ENCODE measurements at regions not wholly inside any gene's neighbourhood (a gene's known extent, or its start where the extent isn't known, plus 50 kb on each side); places are given as distances from the start of the nearest gene placed in this dataset.
A peak's percentile ranks its signal among the peaks of the same experiment; 100 is the strongest.

GRCh38 chr18:10051877-10052631, 138.2 kb downstream of the VAPA start:
- H3K9me3 ChIP-seq, result no peaks in the 10 kb centered on the region
- intact Hi-C loops (cut with DNase I), result no loop called here
- H3K4me1 ChIP-seq, result no peaks in the 10 kb centered on the region
- DNase-seq, result peak in 1 of 2 donors; percentile 12
- H3K36me3 ChIP-seq, result no peaks in the 10 kb centered on the region
- 75 to 76% methylated on average over 8 of the region's 8 CpGs for WGBS, 2 donors
- no peaks in the 10 kb centered on the region for H3K27me3 ChIP-seq
- no peak overlapping the region for H3K27ac ChIP-seq
- H3K4me3 ChIP-seq (replicated peaks in 1 of 3), result no peak overlapping the region
- TF ChIP-seq, protein P1, sequence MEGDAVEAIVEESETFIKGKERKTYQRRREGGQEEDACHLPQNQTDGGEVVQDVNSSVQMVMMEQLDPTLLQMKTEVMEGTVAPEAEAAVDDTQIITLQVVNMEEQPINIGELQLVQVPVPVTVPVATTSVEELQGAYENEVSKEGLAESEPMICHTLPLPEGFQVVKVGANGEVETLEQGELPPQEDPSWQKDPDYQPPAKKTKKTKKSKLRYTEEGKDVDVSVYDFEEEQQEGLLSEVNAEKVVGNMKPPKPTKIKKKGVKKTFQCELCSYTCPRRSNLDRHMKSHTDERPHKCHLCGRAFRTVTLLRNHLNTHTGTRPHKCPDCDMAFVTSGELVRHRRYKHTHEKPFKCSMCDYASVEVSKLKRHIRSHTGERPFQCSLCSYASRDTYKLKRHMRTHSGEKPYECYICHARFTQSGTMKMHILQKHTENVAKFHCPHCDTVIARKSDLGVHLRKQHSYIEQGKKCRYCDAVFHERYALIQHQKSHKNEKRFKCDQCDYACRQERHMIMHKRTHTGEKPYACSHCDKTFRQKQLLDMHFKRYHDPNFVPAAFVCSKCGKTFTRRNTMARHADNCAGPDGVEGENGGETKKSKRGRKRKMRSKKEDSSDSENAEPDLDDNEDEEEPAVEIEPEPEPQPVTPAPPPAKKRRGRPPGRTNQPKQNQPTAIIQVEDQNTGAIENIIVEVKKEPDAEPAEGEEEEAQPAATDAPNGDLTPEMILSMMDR (IDR thresholded peaks at IDR 0.05), result no peak
- no peak for TF ChIP-seq POLR2A (IDR thresholded peaks at IDR 0.05)

DNA sequence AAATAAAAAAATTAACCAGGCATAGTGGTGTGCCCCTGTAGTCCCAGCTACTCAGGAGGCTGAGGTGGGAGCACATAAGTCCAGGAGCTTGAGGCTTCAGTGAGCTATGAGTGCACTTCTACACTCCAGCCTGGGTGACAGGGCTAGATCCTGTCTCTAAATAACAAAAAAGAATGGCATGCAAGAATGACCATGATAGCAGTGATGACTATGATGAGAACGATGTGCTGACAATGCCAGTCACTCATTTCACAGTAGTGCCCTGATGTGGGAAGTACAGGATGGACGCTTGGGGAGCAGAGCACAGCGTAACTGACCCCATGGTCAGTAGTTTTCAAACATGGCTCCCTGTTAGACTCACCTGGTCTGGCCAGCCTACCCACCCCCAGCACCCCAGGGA, 139.1 kb downstream of the VAPA start:
- Histone ChIP-seq H3K4me1 (peaks cover 0 to 4% of the 10 kb centered on the region in 2 donors), H3K36me3 (no peaks in the 10 kb centered on the region), H3K9me3 (no peaks in the 10 kb centered on the region), H3K27me3 (no peaks in the 10 kb centered on the region), H3K4me3 (replicated peaks in 1 of 3) (no peak overlapping the region), H3K27ac (no peak overlapping the region)
- no peak for TF ChIP-seq POLR2A (IDR thresholded peaks at IDR 0.05)
- TF ChIP-seq, protein P1 (IDR thresholded peaks at IDR 0.05), result no peak
- intact Hi-C loops (cut with DNase I), result no loop called here
- 94 to 97% methylated on average over 3 of the region's 3 CpGs for WGBS, 2 donors
- DNase-seq, result no peak

GRCh38 chr18:10053861-10054260, 140.0 kb downstream of the VAPA start:
- TF ChIP-seq POLR2A (IDR thresholded peaks at IDR 0.05), result no peak
- TF ChIP-seq, protein P1 (IDR thresholded peaks at IDR 0.05), result no peak
- no peak overlapping the region for H3K4me3 ChIP-seq (replicated peaks in 1 of 3)
- no peaks in the 10 kb centered on the region for H3K9me3 ChIP-seq
- H3K27me3 ChIP-seq, result no peaks in the 10 kb centered on the region
- no peaks in the 10 kb centered on the region for H3K36me3 ChIP-seq
- no peak for DNase-seq
- no peak overlapping the region for H3K27ac ChIP-seq
- H3K4me1 ChIP-seq, result peaks cover 0 to 9% of the 10 kb centered on the region in 2 donors
- whole genome bisulfite sequencing, 2 donors, result 92 to 95% methylated on average over 5 of the region's 5 CpGs
- intact Hi-C loops (cut with DNase I), result no loop called here

DNA sequence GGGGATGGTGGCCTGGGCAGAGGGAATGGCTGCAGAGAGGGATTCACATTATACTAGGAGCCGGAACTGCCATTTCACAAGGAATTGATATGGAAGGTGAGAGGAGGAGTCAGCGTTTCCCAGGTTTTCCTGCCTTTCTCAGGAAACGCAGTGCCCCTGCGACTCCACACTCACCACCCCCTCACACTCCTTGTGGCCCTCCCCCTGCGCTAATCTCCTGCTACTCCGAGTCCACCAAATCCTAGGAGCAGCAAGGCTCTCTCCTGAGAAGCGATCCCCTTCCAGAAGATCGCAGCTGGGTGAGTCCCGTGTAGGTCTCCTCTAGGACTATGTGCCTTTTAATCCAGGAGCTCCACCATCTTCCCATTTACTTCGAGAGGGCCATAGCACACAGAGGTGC, 140.6 kb downstream of the VAPA start:
- intact Hi-C loops (cut with DNase I), result no loop called here
- TF ChIP-seq, protein P1 (IDR thresholded peaks at IDR 0.05), result no peak
- TF ChIP-seq POLR2A (IDR thresholded peaks at IDR 0.05), result no peak
- Histone ChIP-seq H3K4me1 (peaks cover 0 to 9% of the 10 kb centered on the region in 2 donors), H3K9me3 (no peaks in the 10 kb centered on the region), H3K36me3 (no peaks in the 10 kb centered on the region), H3K27me3 (no peaks in the 10 kb centered on the region), H3K27ac (no peak overlapping the region), H3K4me3 (replicated peaks in 1 of 3) (no peak overlapping the region)
- DNase-seq, result no peak
- WGBS, 2 donors, result 88 to 89% methylated on average over 10 of the region's 10 CpGs

- no peak for DNase-seq
- WGBS, 2 donors, result 84 to 89% methylated on average over 10 of the region's 10 CpGs
- TF ChIP-seq, protein P1 (IDR thresholded peaks at IDR 0.05), result no peak
- no peak for TF ChIP-seq POLR2A (IDR thresholded peaks at IDR 0.05)
- no peaks in the 10 kb centered on the region for H3K27me3 ChIP-seq
- peaks cover 0 to 9% of the 10 kb centered on the region in 2 donors for H3K4me1 ChIP-seq
- H3K4me3 ChIP-seq (replicated peaks in 1 of 3), result no peak overlapping the region
- no peaks in the 10 kb centered on the region for H3K9me3 ChIP-seq
- H3K27ac ChIP-seq, result no peak overlapping the region
- H3K36me3 ChIP-seq, result no peaks in the 10 kb centered on the region
- intact Hi-C loops (cut with DNase I), result no loop called here
Measured at GRCh38 chr18:10055125-10055750, 141.4 kb downstream of the VAPA start.
